Left lung (tissue), 4 donors: ENCODE measurements at regions not wholly inside any gene's neighbourhood (a gene's known extent, or its start where the extent isn't known, plus 50 kb on each side); places are given as distances from the start of the nearest gene placed in this dataset.

Experiments
- ATAC-seq: fragments of 200-7000 bp; cut with Tn5 transposase; one replicate; pipeline ENCODE4 v1.9.1; 2020; ENCODE audit warnings: moderate library complexity
- DNase-seq, 4 donors: peaks; one replicate each; pipeline ENCODE4 v3.0.0-alpha.2; 2013 to 2020
- H3K27ac ChIP-seq, 2 donors: fragments of 200-600 bp; sonication (generic) in 1 of 2; one replicate each; pipeline versions ENCODE4 v1.5.0 to v1.8.0; 2020 to 2021
- H3K27me3 ChIP-seq, 2 donors: fragments of 200-600 bp; sonication (generic) in 1 of 2; one replicate each; pipeline versions ENCODE4 v1.5.0 to v1.8.0; 2020 to 2021
- H3K36me3 ChIP-seq, 2 donors: fragments of 200-600 bp; sonication (generic) in 1 of 2; one replicate each; pipeline versions ENCODE4 v1.5.0 to v1.8.0; 2020 to 2021
- H3K4me1 ChIP-seq, 2 donors: fragments of 200-600 bp; one replicate each; pipeline ENCODE4 v1.8.0; 2021
- H3K4me3 ChIP-seq, 2 donors: fragments of 200-600 bp; sonication (generic) in 1 of 2; one replicate each; pipeline versions ENCODE4 v1.5.0 to v1.8.0; 2020 to 2021; ENCODE audit warnings: mild to moderate bottlenecking in 1 of 2
- H3K9me3 ChIP-seq, 2 donors: fragments of 200-600 bp; sonication (generic) in 1 of 2; one replicate each; pipeline versions ENCODE4 v1.5.0 to v1.8.0; 2020 to 2021
- CTCF ChIP-seq, 2 donors: fragments of 200-600 bp; sonication (generic) in 1 of 2; IDR thresholded peaks; one replicate each; pipeline versions ENCODE4 v1.5.0 to v1.8.0; 2021; ENCODE audit warnings: antibody characterized with exemption in 2 of 2
- intact Hi-C, 2 donors: fragments of 100-400 bp; cut with DNase I; formaldehyde crosslinking; loops; one replicate each; pipeline versions ENCODE4 v1.11.2 to v1.14.2; 2022
- donor health status: DM: no; HTN: yes; CAD: no.
- donor health status: DM: no; HTN: no; CAD: no.

DNA sequence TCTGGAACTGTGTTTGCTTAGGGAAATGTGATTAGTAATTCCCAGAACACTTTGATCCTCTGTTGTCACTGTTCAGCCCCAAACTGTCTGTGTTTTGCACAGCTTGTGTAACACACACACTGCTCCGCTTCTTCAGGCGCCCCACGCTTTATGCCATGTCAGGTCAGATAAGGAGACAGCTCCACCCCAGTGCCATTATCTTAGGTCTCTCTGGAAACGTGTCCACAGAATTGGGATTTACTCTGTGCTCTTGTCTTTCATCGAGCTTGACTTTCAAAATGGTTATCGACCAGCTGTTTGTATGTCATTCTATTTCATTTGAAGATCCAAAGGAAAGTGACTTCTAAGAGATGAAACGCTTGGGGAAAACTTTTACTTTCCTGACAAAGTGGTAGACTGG, 106.4 kb upstream of the SSTR4 start:
- ATAC-seq (no peak), DNase-seq (no peak)
- no peak overlapping the region for H3K27ac ChIP-seq
- no peak overlapping the region for H3K4me3 ChIP-seq
- peaks cover 0 to 40% of the 10 kb centered on the region in 2 donors for H3K27me3 ChIP-seq
- H3K36me3 ChIP-seq: no peaks in the 10 kb centered on the region
- H3K4me1 ChIP-seq: peaks cover 0 to 4% of the 10 kb centered on the region in 2 donors
- no peaks in the 10 kb centered on the region for H3K9me3 ChIP-seq
- intact Hi-C loops: no loop called here
- TF ChIP-seq CTCF (IDR thresholded peaks at IDR 0.05): no peak

DNA sequence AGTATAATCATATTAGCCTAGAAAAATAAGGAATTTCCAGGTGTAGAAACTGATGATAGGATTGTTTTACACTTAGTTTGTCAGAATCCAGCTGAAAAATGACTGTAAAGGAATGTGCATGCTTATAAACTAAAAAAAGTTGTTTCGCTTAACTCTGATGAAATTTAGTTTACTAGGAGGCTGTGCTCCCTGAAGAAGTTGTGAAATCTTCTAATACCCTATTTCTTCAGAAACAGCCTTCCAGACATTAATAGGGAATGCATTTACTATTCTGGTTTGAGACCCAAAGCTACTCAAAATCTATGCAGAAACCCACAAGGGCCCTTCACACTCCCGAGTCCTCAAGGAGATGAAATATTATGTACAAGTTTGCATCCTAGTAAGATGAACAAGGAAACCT, 105.5 kb upstream of the SSTR4 start:
- ATAC-seq: no peak
- no peaks in the 10 kb centered on the region for H3K4me1 ChIP-seq
- H3K36me3 ChIP-seq: no peaks in the 10 kb centered on the region
- H3K27me3 ChIP-seq: peaks cover 0 to 33% of the 10 kb centered on the region in 2 donors
- intact Hi-C loops: no loop called here
- H3K27ac ChIP-seq: no peak overlapping the region
- no peak for TF ChIP-seq CTCF (IDR thresholded peaks at IDR 0.05)
- H3K9me3 ChIP-seq: no peaks in the 10 kb centered on the region
- no peak overlapping the region for H3K4me3 ChIP-seq
- DNase-seq: no peak

- H3K27me3 ChIP-seq: peaks cover 0 to 10% of the 10 kb centered on the region in 2 donors
- no peak for DNase-seq
- no peak overlapping the region for H3K4me3 ChIP-seq
- no peaks in the 10 kb centered on the region for H3K4me1 ChIP-seq
- no peak for TF ChIP-seq CTCF (IDR thresholded peaks at IDR 0.05)
- no peaks in the 10 kb centered on the region for H3K9me3 ChIP-seq
- no peak for ATAC-seq
- intact Hi-C loops: no loop called here
- no peaks in the 10 kb centered on the region for H3K36me3 ChIP-seq
- no peak overlapping the region for H3K27ac ChIP-seq
Measured at GRCh38 chr20:22931653-22932608, 103.2 kb upstream of the SSTR4 start.

- no peak overlapping the region for H3K27ac ChIP-seq
- ATAC-seq (no peak), DNase-seq (no peak)
- intact Hi-C loops: no loop called here
- no peak overlapping the region for H3K4me3 ChIP-seq
- H3K27me3 ChIP-seq: no peaks in the 10 kb centered on the region
- no peak for TF ChIP-seq CTCF (IDR thresholded peaks at IDR 0.05)
- H3K4me1 ChIP-seq: no peaks in the 10 kb centered on the region
- H3K36me3 ChIP-seq: no peaks in the 10 kb centered on the region
- H3K9me3 ChIP-seq: no peaks in the 10 kb centered on the region
Measured at GRCh38 chr20:22939181-22939580, 95.9 kb upstream of the SSTR4 start.

DNA sequence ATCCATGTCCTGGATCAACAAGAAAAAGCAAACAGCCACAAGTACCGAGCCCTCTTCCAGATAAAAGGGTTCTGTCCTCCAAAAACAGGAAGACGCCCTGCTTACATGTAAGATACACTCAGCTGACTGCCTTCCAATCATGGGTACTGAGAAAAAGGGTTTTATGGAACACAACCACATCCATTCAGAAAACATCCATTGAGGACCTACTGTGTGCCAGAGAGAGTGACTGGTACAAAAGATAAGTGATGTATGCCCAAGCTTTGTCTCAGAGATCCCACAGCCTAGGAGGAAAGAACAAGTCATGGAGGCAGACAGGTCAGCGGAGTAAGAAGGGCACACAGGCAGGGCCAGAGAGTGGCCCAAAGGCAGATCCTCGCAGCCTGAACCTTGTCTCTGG, 94.8 kb upstream of the SSTR4 start:
- H3K4me3 ChIP-seq: no peak overlapping the region
- H3K9me3 ChIP-seq: no peaks in the 10 kb centered on the region
- H3K27me3 ChIP-seq: no peaks in the 10 kb centered on the region
- ATAC-seq (no peak), DNase-seq (no peak)
- H3K27ac ChIP-seq: no peak overlapping the region
- H3K4me1 ChIP-seq: no peaks in the 10 kb centered on the region
- no peaks in the 10 kb centered on the region for H3K36me3 ChIP-seq
- TF ChIP-seq CTCF (IDR thresholded peaks at IDR 0.05): no peak
- intact Hi-C loops: no loop called here
